GM21717 (cell line): ENCODE measurements at regions not wholly inside any gene's neighbourhood (a gene's known extent, or its start where the extent isn't known, plus 50 kb on each side); places are given as distances from the start of the nearest gene placed in this dataset.
"Not testable (repeated sequence)": the region's sequence is repeated elsewhere in the genome, so short reads cannot be mapped to it uniquely, and the experiment has no call there.

Experiments used
- ATAC-seq: cut with Tn5 transposase; IDR thresholded peaks from one replicate; pipeline ENCODE4 v1.9.1; 2021; ENCODE audit warnings: mild to moderate bottlenecking, moderate library complexity; ENCODE audit not compliant: unreplicated experiment

DNA sequence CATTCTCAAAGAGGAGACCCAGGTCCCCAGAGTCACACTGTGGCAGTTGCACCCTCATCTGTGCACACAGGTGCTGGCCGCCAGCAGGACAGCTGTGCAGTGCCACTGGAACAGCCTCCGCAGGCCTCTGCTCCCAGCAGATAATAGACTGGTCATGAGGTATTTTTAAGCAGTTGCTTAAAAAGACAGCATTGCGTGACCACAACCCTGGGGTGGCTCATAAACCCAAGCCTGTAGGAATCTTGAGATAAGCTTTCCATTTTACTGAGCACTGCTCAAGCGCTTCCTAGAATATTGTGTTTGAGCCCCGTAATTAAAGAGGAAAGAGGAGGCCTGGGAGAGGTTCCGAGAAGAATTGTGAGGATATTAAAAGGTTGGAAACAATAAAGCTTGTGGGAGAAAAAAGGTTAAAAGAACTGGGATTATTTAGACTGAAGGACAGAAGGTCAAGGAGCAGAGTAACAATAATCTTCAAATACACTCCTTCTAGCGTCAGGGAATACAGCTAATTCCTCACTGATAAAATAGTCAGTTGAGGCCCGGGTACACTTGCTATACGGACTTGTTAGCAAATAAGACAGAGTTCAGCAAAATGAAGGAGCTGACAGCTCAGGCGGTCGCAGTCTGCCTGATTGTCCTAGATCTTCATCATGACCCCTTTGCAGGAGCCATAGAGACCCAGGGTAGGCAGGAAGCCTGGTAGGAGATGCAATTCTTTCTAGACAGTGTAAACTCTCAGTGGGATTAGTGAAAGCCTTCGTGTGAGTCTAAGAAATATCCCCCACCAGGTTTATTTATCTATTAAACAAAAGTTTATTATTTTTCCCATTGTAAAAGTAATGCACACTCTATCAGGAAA, 86.2 kb upstream of the KIT start:
- ATAC-seq, result no peak

DNA sequence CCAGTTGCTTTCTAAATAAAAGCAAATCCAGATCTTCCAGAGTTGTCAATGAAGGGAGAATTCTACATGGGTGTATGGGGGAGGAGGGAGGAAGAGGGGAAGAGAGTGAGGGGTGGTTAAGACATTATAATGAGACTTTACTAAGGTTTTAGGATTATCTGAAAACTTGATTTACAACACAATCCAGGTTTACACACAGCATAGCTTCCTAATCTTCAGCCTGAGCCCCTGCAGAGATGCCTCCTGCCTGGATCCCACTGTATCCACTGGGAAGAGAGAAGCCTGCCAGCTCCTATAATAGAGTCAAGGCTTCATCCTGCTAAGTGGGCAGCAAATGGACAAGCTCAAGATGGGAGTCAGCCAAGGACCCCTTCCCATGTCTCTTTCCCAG, 85.6 kb upstream of the KIT start:
- ATAC-seq, result no peak

DNA sequence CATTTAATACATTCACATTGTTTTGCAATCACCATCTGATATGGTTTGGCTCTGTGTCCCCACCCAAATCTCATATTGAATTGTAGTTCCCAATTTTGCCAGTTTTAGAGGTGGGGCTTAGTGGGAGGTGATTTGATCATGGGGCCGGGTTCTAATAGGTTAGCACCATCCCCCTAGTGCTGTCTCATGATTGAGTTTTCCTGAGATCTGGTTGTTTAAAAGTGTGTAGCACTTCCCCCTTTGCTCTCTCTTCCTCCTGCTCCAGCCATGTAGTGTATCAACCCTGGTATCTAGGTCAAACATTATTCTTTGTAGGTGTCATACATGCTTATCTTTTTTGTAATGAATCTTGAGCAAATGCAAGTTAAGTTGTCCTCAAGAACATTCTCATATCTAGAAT, 83.3 kb upstream of the KIT start:
- ATAC-seq, result no peak

DNA sequence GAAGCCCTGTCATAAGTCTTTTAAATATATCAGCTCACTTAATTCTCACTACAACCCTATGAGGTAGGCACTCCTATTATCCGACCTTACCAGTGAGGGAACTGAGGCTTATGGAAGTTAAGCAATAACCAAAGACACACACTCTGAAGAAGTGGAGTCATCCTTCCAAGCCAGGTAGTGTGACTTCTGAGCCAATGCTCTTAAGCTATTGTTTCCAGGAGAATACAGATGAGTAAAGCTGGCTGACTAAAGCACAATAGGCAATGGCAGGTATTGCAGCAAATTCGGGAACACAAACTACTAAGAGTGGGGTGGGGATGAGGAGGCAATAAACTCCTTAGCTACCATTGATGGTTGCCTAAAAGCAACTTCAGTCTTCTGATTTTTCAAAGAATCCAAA, 81.8 kb upstream of the KIT start:
- no peak for ATAC-seq

DNA sequence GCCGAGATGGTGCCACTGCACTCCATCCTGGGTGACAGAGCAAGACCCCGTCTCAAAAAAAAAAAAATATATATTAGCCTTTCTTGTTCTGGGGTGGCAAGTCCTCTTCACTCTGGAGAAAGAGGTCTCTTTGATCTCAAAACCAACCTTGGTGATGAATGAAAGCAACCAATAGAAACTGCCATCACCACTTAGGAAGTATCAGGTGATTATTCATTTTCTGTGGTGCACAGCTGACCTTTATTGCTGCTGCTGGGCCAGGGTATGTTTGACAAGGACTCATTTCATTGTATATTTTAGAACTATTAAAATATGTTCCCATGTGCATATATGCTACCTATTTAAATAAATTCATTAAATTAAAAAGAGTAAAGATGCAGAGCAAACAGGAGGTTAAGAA, 76.0 kb upstream of the KIT start:
- no peak for ATAC-seq

DNA sequence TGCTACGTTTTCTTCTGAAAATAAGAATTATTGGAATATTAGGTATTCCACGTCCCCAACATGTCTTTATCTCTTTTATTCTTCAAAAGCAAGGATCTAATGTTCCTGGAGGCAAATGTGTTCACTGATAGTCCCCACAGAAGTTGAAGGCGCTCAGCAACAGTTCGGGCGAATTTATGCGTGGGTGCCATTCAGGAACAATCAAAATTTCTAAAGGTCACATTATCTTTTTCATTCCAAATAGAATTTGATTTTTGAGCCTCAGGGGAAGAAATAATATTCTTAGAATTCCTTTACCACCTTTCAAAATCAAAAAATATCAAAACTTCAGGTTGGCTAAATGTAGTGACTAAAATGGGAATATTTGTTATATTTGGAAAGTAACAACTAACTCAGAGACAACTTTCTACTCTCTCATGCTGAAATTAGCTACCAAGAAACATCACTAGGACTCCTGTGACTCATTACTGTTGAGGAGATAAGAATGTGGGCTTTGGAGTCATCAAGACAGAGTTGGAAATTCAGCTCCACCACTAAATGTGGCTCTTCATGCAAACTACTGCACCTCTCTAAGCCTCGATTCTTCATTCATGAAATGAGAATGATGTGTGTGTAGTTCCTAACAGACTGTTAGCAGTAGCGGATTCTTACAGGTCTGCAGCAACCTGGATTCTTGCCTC, 72.3 kb upstream of the KIT start:
- ATAC-seq, result no peak

DNA sequence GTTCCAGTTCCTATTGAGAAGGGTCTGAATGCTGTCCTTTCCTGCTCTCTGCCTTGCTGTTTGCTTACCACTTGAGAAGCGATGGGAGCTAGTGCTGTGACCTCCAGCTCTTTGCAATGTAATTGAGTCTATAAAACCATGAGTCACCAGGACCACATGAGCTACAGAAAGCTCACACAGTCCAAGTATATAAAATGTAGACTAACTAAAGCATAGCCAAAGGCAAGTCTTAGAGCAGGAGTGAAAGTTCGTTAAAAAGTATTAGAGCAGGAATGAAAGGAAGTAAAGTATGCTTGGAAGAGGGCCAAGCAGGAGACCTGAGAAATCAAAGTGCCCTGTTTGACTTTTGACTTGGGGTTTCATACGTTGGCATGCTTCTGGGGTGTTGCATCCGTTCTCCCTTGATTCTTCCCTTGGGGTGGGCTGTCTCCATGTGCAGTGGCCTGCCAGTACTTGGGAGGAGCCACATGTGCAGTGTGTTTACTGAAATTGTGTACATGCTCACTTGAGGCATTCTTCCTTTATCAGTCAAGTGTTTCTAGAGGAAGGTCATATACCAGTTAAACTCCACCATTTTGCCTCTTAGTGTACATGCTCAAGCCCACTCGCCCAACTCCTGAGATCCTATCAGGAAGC, 71.3 kb upstream of the KIT start:
- no peak for ATAC-seq

DNA sequence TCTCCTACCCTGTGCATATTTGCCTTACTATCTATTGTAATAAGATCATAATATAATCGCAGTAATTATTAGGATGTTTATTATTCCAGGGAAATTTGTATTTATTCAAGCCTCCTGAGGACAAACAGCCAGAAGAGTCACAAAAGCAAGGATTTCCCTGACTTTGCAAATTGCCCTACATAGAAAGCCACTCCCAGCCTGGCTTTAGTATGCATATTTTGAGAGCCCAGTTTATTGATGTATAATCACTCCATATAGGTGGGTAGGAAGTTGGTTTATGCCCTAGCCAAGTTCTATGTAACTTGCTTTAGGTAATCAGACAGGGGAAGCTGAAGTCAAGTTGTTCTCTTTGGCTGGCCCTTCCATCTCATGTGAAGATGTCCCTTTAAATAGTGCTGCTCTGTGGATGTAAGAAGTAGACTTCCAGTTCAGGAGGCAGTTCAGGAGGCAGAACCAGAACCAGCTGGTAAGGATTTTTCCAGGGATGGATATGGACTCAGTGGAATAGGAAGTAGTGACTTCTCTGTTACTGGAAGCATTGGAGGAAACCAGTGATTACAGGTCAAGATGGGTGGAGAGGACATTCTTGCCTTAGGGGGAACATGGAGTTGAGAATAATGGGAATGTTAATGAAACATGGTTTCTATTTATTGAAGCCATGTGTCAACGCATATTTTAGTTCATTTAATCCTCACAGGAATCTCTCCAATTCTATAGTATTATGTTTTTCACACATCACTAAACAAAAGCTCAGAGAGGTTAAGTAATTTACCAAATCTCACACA, 70.5 kb upstream of the KIT start:
- no peak for ATAC-seq

DNA sequence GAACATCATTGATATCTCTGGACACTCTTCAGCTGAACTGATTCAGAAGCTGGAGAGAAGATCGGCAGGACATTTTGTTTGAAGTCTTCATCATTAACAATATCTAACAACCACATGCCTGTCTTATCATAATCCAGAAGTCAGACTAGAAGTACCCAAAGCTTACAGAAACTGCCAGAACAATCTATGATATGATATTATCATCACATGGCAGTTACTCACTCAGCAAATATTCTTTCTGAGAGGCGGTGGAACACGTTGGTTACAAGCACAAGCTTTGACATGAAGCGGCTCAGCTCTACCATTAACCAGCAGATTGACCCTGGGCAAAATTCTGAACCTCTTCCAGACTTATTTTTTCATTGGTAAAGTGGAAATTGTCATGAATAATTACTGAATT, 69.4 kb upstream of the KIT start:
- no peak for ATAC-seq

DNA sequence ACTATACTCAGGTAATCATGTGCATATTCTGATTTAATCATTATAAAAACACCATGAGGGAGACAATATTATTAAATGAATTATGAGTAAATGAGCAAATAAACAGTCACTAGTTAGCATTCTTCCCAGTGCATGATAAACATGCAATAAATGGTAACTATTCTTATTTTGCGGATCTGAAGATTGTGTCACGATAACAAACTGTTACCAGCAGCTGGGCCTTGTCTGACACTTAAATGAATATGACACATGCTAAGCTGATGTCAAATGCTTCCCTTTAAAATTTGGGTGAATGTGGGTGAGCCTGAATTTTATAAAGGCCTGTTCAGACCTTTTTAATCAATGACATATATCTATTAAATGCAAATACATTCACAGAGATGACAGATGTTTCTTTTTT, 68.2 kb upstream of the KIT start:
- ATAC-seq, result no peak

DNA sequence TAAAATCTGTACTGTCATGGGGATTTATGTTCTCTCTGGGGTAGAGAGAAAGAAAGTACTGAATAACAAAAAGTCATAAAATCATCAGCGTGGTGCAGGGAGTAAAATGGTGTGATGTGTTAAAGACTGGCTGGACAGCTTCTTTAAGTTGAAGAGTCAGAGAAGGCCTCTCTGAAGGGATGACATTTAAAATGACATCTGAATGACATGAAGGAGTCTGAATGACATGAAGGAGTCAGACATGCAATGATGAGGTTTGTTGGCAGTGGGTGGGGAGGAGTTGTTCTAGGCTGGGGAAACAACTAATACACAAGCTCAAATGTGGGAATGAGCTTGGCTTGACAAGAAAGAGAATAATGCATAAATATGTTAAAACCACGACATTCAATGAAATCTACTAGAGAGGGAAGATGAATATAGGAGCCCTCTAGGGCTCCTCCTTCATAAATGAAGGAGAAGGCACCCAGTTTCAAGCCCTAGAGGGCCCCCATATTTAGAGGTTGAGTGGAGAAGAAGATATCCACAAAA, 63.9 kb upstream of the KIT start:
- no peak for ATAC-seq

DNA sequence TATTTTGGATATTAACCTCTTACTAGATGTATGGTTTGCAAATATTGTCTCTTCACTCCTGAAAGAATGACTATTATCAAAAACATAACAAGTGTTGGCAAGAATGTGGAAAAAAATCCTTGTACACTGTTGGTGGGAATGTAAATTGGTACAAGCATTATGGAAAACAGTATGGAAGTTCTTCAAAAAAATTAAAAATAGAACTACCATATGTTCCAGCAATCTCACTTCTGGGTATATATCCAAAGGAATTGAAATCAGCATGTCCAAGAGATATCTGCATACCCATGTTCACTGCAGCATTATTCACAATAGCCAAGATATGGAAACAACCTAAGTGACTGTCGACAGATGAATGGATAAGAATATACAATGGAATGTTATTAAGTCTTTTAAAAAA, 61.6 kb upstream of the KIT start:
- no peak for ATAC-seq

DNA sequence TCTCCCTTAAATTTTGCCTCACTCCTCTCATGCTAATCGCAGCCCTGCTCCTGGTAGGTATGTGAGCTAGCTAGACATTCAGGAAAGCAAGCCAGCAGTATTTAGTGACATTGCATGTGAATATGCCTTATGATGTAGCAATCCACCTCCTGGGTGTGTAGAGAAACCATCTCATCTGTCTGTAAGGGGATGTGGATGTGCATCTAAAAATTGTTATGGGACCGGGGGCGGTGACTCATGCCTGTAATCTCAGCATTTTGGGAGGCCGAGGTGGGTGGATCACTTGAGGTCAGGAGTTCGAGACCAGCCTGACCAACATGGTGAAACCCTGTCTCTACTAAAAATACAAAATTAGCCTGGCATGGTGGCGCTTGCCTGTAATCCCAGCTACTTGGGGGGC, 60.1 kb upstream of the KIT start:
- not testable (repeated sequence) for ATAC-seq

DNA sequence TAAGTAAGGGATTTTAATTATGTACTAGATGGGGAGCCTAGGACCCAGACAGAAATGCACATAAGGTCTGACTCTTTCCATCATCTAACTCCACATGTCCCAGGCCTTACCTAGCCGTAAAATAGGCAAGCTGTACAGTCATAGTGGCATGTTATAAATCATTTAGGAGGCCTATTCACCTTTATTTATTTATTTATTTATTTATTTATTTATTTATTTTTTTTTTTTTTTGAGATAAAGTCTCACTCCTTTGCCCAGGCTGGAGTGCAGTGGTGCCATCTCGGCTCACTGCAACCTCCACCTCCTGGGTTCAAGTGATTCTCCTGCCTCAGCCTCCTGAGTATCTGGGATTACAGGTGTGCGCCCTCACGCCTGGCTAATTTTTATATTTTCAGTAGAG, 55.6 kb upstream of the KIT start:
- not testable (repeated sequence) for ATAC-seq

DNA sequence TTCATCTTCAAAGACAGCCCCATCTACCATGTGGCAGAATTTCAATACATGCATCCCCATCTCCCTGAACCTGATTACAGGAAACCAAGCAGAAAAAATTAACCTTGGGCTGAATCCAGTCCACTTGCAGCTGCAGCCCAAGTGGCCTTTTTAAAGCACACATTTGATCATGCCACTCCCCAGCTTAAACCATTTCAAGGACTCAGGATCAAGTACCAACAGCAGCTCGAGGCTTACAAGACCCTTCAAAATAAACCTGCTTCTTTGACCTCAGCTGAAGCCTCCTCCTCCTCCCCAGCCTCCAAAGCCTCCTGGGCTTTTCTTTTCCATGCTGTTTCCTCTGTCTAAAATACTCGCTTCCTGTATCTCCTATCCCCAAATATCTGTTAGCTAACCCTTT, 50.7 kb upstream of the KIT start:
- ATAC-seq, result no peak

DNA sequence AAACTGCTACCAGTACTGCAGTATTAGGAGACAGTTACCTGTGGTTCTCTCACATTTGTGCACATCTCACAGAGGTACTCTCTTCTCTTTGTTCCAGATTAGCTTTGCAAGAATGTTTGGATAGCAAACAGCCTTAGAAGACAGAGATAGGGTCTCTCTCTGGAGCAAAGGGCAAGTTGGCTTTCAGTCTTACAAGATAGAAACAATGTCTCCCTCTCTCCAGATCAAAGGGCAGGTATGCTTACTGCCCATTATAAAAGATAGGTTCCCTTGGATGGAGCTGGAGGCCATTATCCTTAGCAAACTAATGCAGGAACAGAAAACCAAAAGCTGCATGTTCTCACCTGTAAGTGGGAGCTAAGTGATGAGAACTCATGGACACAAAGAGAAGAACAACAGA, 50.2 kb upstream of the KIT start:
- no peak for ATAC-seq
